GM19324 (cell line): ENCODE measurements at regions not wholly inside any gene's neighbourhood (a gene's known extent, or its start where the extent isn't known, plus 50 kb on each side); places are given as distances from the start of the nearest gene placed in this dataset.
"Not testable (repeated sequence)": the region's sequence is repeated elsewhere in the genome, so short reads cannot be mapped to it uniquely, and the experiment has no call there.

Experiments
- ATAC-seq: cut with Tn5 transposase; IDR thresholded peaks from one replicate; pipeline ENCODE4 v1.9.1; 2021; ENCODE audit warnings: mild to moderate bottlenecking, moderate library complexity; ENCODE audit not compliant: unreplicated experiment, low FRiP score

- ATAC-seq, result no peak
Observed at GRCh38 chr3:31300456-31301443, 232.0 kb upstream of the STT3B start.

GRCh38 chr3:31302343-31302742 is 230.4 kb upstream of the STT3B start:
- no peak for ATAC-seq

GRCh38 chr3:31305340-31305739 is 227.4 kb upstream of the STT3B start:
- ATAC-seq, result no peak

GRCh38 chr3:31307131-31307785 is 225.5 kb upstream of the STT3B start:
- no peak for ATAC-seq

GRCh38 chr3:31311559-31311958 is 221.2 kb upstream of the STT3B start:
- ATAC-seq, result no peak

DNA sequence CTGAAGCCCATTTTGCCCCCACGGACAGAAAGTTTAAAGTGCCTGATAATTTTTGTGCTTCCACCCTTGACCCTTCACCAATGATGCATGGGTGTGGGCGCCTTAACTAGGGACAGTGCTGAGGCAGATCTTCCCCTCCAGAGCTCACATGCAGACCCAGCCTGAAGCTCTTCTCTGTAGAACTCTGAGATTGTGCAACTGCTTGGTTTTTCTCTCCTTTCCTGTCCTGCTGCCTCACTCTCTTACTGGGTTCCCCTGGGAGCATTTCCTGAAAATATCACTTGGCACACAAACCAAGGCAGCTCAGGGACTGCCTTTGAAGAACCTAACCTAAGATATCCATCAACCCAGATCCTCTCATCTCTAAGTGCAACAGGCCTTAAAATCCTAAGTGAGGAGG is 220.3 kb upstream of the STT3B start:
- ATAC-seq, result no peak

GRCh38 chr3:31314258-31314657 is 218.5 kb upstream of the STT3B start:
- no peak for ATAC-seq

DNA sequence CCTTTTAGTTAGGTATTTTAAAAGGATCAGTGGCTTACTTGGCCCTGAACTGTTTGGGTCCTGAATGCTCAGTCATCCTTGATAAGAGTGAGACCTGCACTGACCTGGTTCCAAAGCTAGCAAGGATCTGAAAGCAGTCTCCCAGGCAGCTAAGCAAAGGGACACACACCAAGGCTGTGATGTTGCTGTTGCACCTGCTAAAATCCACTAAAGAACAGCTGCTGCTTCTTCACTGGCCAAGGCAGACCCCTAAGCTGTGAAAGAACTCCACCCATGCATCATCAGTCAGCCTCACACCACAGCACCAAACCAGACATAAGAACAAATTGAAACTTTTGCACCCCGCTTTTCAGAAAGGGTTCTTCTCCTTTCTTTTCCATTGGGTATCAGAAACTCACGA is 213.4 kb upstream of the STT3B start:
- ATAC-seq, result no peak

GRCh38 chr3:31321620-31322019 is 211.1 kb upstream of the STT3B start:
- no peak for ATAC-seq

- no peak for ATAC-seq
Observed at GRCh38 chr3:31322460-31322859, 210.3 kb upstream of the STT3B start.

- ATAC-seq, result not testable (repeated sequence)
Observed at GRCh38 chr3:31327826-31328357, 204.8 kb upstream of the STT3B start.

- no peak for ATAC-seq
Observed at GRCh38 chr3:31331278-31331677, 201.4 kb upstream of the STT3B start.

DNA sequence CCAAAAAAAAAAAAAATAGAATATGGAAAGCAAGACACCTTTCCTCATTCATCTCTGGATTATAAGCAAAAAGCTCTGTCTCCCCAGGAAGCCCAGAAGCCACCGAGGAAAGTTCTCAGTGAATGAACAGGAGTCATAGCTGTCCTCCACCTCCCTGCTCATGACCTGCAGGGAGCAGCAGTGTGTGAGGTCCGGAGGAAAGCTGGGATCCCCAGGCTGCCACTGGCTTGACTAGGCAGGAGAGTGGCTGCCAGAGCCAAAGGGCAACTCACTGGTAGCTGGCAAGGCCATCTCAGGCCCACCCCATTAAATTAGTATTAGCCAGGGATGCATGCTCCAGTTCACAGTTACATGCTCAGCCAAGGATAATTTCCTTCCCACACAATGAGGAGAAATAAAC is 191.6 kb upstream of the STT3B start:
- no peak for ATAC-seq

DNA sequence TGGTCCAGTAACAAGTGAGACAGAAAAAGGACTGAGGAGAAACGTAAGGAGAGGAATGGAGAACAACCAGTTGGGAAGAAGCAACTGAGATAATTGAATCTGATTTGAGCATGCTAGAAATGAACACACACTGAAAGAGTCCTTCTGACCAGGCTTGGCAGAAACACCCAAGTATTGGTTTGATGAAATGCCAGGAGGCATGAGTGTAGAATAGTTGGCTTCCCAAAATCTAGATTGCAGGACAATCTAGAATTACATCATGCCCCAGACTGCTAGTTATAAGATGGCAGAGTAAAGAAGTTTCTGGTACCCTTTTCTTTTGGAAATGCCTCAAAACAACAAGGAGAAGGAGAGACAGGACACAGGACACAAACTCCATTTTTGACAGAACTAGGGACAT is 189.7 kb upstream of the STT3B start:
- no peak for ATAC-seq

- ATAC-seq, result no peak
Observed at GRCh38 chr3:31345581-31345980, 187.1 kb upstream of the STT3B start.

DNA sequence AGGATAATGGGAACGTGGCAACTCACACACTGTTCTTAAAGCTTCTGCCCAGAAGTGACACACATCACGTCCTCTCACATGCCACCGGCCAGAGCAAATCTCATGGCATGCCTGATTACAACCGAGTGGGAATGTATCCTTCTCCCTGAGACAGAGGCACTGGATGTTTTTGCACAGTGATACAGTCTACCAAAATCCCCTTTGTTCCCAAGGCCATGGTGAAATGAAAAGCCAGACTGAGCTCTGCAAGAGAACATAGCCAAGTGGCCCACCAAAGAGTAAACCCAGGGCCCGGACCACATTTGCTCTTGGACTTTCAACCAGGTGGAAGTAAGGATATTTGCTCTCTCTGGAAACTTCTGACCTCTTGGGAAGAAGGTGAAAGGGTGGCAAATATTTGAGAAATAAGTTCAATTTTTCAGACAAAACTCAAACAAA is 186.2 kb upstream of the STT3B start:
- ATAC-seq, result no peak

DNA sequence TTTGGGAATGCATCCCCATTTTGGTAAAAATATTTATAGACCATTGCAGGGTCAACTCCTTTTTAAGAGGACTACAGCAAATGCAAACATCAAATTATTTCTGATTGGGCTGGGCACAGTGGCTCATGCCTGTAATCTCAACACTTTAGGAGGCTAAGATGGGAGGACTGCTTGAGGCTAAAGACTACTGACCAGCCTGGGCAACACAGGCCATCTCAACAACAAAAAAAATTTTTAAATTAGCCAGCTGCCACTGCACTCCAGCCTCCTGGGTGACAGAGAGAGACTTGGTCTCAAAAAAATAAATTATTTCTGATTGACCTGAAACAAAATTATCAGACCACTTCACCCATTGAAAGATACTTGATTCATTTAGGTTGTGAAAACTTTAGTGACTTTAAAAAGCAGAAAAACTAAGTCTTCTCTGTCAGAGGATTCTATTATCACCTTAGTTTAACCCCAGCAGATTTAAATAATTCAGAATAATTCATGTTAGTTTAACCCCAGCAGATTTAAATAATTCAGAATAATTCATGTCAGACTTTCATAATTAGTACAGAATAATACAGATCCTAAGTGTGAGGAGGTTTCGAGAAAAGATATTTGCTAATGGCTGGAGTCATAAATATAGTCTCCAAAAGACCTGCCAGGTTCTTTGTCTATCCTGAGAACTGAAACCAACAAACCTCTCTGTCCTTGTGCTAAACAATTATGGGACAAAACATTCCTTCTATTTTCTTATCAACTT is 183.6 kb upstream of the STT3B start:
- no peak for ATAC-seq

GRCh38 chr3:31350307-31350706 is 182.4 kb upstream of the STT3B start:
- no peak for ATAC-seq

DNA sequence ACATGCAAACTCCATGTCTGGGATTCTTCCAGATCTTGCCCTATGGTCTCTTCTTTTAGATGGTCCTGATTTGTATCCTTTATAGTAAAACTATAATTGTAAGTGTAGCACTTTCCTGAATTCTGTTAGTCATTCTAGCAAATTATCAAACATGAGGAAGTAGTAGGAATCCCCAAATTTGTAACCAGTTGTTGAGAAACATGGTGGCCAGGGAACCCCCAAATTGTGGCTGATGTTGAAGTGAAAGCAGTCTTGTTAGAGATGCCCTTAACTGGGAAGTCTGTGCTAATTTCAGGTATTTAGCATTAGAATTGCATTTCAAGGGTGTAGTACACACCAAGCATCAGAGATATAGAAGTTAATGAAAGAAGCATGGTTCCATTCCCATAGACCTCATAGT is 180.4 kb upstream of the STT3B start:
- no peak for ATAC-seq

GRCh38 chr3:31353166-31353565 is 179.6 kb upstream of the STT3B start:
- no peak for ATAC-seq

DNA sequence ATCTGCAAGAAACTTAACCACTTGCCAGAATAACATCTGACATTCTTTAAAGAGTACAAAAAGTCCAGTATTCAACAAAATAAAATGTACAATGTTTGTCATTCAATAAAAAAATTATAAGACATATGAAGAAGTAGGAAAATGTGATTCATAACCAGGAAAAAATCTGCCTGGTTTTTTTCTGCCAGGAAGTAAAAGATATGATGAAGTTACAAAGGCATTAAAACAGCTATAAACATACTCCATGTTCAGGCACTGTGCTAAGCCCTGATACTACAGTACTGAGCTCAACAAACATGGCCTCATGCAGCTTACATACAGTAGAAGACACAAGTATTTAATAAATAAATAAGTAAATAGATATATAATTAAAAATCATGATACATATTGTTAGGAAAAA is 178.4 kb upstream of the STT3B start:
- ATAC-seq, result no peak
